Panc1 (cell line): ENCODE measurements at regions not wholly inside any gene's neighbourhood (a gene's known extent, or its start where the extent isn't known, plus 50 kb on each side); places are given as distances from the start of the nearest gene placed in this dataset.

Source experiments
- ATAC-seq: fragments of 200-7000 bp; cut with Tn5 transposase; 2 replicates; pipeline ENCODE4 v1.9.1; 2020; ENCODE audit warnings: mild to moderate bottlenecking, moderate library complexity
- BruUV-seq: library from RNA; stranded (reverse); fragments of 400-500 nt; replicated peaks from 2 replicates; lab custom pipeline; 2021; lab: Mats Ljungman, UMichigan
- CTCF ChIA-PET: fragments of 300-600 bp; sonication (Branson Sonifier 250); formaldehyde crosslinking; loops from one replicate; lab custom pipeline; 2022; ENCODE audit warnings: antibody characterized with exemption; lab: Charles Lee
- POLR2A ChIA-PET: fragments of 300-600 bp; sonication (Branson Sonifier 250); formaldehyde crosslinking; loops from one replicate; lab custom pipeline; 2022; ENCODE audit warnings: antibody characterized with exemption; lab: Charles Lee
- DNase-seq: peaks from one replicate; pipeline ENCODE4 v3.0.0-alpha.2; 2010; ENCODE audit warnings: low read depth, low spot score
- H3K27ac ChIP-seq: 2 replicates; pipeline ENCODE4 v1.5.1; 2011; ENCODE audit warnings: mild to moderate bottlenecking, low read length, inconsistent platforms
- H3K27me3 ChIP-seq: fragments of 200-500 bp; sonication (Bioruptor generic); 2 replicates; pipeline ENCODE4 v1.6.0; 2014; ENCODE audit warnings: low read length, inconsistent platforms; ENCODE audit not compliant: control insufficient read depth, insufficient read depth
- H3K36me3 ChIP-seq: fragments of 200-500 bp; sonication (Bioruptor generic); 2 replicates; pipeline ENCODE4 v1.5.1; 2014; ENCODE audit warnings: inconsistent platforms, mild to moderate bottlenecking, low read length, moderate library complexity; ENCODE audit not compliant: control insufficient read depth, insufficient read depth
- H3K4me1 ChIP-seq: 2 replicates; pipeline ENCODE4 v1.5.1; 2011; ENCODE audit warnings: inconsistent platforms, mild to moderate bottlenecking, low read length, moderate library complexity; ENCODE audit not compliant: control insufficient read depth, insufficient read depth
- H3K4me3 ChIP-seq, 2 experiments: 2 replicates each; pipeline ENCODE4 v1.5.1; 2011 to 2012; ENCODE audit warnings: low read depth in 2 of 2, low read length in 2 of 2, mild to moderate bottlenecking in 2 of 2, inconsistent platforms in 1 of 2, moderate library complexity in 1 of 2
- H3K9me3 ChIP-seq: fragments of 200-500 bp; sonication (Bioruptor generic); 2 replicates; pipeline ENCODE4 v1.5.1; 2014; ENCODE audit warnings: low read depth, mild to moderate bottlenecking, inconsistent platforms, low read length, moderate library complexity; ENCODE audit not compliant: control insufficient read depth, insufficient read depth
- POLR2AphosphoS5 ChIP-seq: IDR thresholded peaks from 2 replicates; pipeline ENCODE4 v1.6.1; 2012; ENCODE audit warnings: mild to moderate bottlenecking, low read depth, low read length, moderate library complexity
- SIN3A ChIP-seq: IDR thresholded peaks from 2 replicates; pipeline ENCODE4 v1.6.1; 2012; ENCODE audit warnings: low read depth, mild to moderate bottlenecking, low read length, moderate library complexity, borderline replicate concordance; ENCODE audit not compliant: insufficient read depth
- TCF7L2 ChIP-seq: IDR thresholded peaks from 2 replicates; pipeline ENCODE4 v1.6.1; 2011; ENCODE audit warnings: mild to moderate bottlenecking, low read depth, low read length, inconsistent platforms
- in situ Hi-C: cut with HindIII; loops from 2 replicates; pipeline ENCODE4 v1.10.0; 2016; ENCODE audit warnings: low sequenced_read_pairs, low pct_unique_long_range_greater_than_20kb
- intact Hi-C: fragments of 100-400 bp; cut with micrococcal nuclease; formaldehyde crosslinking; loops from one replicate; pipeline ENCODE4 v1.10.0; 2022; ENCODE audit not compliant: unreplicated experiment
- TF ChIP-seq, protein P1 (sequence below), 2 experiments: IDR thresholded peaks; 2 replicates each; pipeline ENCODE4 v1.6.1; 2011 to 2012; ENCODE audit warnings: low read depth in 2 of 2, control low read depth in 1 of 2, low read length in 1 of 2, mild to moderate bottlenecking in 1 of 2, moderate library complexity in 1 of 2; ENCODE audit not compliant: insufficient read depth in 1 of 2
- TF ChIP-seq, protein P2 (sequence below): fragments of 450-650 bp; IDR thresholded peaks from 2 replicates; pipeline ENCODE4 v1.5.1; 2017; ENCODE audit warnings: mild to moderate bottlenecking

DNA sequence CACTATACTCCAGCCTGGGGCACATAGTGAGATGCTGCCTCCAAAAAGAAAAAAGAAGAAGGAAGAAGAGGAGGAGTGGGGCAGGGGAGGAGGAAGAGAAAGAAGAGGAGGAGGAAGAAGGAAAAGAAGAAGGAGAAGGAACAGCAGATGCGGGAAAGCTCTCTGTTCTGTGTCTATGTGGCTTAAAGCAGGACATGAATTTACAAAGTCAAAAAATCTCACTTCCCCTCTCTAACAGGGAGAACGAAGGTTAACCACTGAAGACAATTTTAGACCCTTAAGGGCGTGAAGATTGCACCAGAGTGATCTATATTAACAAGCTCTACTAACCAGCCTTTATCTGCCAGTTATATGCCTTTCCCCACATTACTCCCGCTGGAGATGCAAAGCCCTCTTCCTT, 258.9 kb downstream of the METTL4 start:
- Histone ChIP-seq H3K27me3 (no peaks in the 10 kb centered on the region), H3K27ac (no peak overlapping the region), H3K36me3 (no peaks in the 10 kb centered on the region), H3K9me3 (no peaks in the 10 kb centered on the region), H3K4me1 (no peaks in the 10 kb centered on the region), H3K4me3 (no peak overlapping the region)
- CTCF ChIA-PET = no interaction called here
- intact Hi-C loops = no loop called here
- DNase-seq (no peak), ATAC-seq (no peak)
- no peak for TF ChIP-seq SIN3A
- no peak for TF ChIP-seq POLR2AphosphoS5
- TF ChIP-seq, protein P1, sequence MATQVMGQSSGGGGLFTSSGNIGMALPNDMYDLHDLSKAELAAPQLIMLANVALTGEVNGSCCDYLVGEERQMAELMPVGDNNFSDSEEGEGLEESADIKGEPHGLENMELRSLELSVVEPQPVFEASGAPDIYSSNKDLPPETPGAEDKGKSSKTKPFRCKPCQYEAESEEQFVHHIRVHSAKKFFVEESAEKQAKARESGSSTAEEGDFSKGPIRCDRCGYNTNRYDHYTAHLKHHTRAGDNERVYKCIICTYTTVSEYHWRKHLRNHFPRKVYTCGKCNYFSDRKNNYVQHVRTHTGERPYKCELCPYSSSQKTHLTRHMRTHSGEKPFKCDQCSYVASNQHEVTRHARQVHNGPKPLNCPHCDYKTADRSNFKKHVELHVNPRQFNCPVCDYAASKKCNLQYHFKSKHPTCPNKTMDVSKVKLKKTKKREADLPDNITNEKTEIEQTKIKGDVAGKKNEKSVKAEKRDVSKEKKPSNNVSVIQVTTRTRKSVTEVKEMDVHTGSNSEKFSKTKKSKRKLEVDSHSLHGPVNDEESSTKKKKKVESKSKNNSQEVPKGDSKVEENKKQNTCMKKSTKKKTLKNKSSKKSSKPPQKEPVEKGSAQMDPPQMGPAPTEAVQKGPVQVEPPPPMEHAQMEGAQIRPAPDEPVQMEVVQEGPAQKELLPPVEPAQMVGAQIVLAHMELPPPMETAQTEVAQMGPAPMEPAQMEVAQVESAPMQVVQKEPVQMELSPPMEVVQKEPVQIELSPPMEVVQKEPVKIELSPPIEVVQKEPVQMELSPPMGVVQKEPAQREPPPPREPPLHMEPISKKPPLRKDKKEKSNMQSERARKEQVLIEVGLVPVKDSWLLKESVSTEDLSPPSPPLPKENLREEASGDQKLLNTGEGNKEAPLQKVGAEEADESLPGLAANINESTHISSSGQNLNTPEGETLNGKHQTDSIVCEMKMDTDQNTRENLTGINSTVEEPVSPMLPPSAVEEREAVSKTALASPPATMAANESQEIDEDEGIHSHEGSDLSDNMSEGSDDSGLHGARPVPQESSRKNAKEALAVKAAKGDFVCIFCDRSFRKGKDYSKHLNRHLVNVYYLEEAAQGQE (IDR thresholded peaks at IDR 0.05; ENCODE audit: insufficient read depth in 1 of 2, low read depth in 2 of 2, low read length in 1 of 2) = no peak
- TF ChIP-seq TCF7L2 = no peak
- TF ChIP-seq, protein P2, sequence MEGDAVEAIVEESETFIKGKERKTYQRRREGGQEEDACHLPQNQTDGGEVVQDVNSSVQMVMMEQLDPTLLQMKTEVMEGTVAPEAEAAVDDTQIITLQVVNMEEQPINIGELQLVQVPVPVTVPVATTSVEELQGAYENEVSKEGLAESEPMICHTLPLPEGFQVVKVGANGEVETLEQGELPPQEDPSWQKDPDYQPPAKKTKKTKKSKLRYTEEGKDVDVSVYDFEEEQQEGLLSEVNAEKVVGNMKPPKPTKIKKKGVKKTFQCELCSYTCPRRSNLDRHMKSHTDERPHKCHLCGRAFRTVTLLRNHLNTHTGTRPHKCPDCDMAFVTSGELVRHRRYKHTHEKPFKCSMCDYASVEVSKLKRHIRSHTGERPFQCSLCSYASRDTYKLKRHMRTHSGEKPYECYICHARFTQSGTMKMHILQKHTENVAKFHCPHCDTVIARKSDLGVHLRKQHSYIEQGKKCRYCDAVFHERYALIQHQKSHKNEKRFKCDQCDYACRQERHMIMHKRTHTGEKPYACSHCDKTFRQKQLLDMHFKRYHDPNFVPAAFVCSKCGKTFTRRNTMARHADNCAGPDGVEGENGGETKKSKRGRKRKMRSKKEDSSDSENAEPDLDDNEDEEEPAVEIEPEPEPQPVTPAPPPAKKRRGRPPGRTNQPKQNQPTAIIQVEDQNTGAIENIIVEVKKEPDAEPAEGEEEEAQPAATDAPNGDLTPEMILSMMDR = no peak
- POLR2A ChIA-PET = no interaction called here
- in situ Hi-C loops = no loop called here
- no TSS peak for BruUV-seq

DNA sequence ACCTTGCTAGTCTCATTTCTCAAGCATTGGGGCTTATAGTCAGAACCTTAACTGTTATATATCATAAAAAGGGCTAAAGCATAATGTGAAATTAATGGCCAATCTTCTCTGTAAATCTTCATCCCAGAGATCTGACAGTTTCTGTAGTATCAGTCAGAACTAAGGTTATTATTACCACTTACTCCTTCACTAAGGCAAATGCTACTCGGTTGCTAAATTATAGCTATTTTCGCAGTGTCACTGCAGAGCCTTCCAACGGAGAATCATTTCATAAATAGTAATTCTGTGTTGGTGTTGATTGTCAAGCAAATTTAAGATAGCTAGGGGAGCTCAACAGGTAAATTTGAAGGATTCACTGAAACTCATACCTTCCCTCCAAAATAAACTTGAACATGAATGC, 258.0 kb downstream of the METTL4 start:
- Histone ChIP-seq H3K9me3 (no peaks in the 10 kb centered on the region), H3K4me3 (no peak overlapping the region), H3K27me3 (no peaks in the 10 kb centered on the region), H3K36me3 (no peaks in the 10 kb centered on the region), H3K27ac (no peak overlapping the region), H3K4me1 (no peaks in the 10 kb centered on the region)
- ATAC-seq (no peak), DNase-seq (no peak)
- ChIA-PET POLR2A (no interaction called here), CTCF (no interaction called here)
- intact Hi-C loops = no loop called here
- no peak for TF ChIP-seq SIN3A
- TF ChIP-seq, protein P1 (IDR thresholded peaks at IDR 0.05; ENCODE audit: insufficient read depth in 1 of 2, low read depth in 2 of 2, low read length in 1 of 2) = no peak
- TF ChIP-seq, protein P2 = no peak
- TF ChIP-seq TCF7L2 = no peak
- TF ChIP-seq POLR2AphosphoS5 = no peak
- BruUV-seq = no TSS peak
- in situ Hi-C loops = no loop called here
